ENCODE measurements at regions not wholly inside any gene's neighbourhood (a gene's known extent, or its start where the extent isn't known, plus 50 kb on each side); places are given as distances from the start of the nearest gene placed in this dataset.

GRCh38 chr5:135264451-135265440 is 134.3 kb downstream of the MACROH2A1 start:
- TF ChIP-seq CTCF (IDR thresholded peaks at IDR 0.05) (no peak), POLR2A (IDR thresholded peaks at IDR 0.05) (no peak)

Measured in vagina (tissue), 2 donors.